ENCODE measurements at regions not wholly inside any gene's neighbourhood (a gene's known extent, or its start where the extent isn't known, plus 50 kb on each side); places are given as distances from the start of the nearest gene placed in this dataset.

GRCh38 chr13:34869696-34870095, 72.4 kb upstream of the NBEA start:
- TF ChIP-seq CTCF (IDR thresholded peaks at IDR 0.05) (no peak), EZH2 (IDR thresholded peaks at IDR 0.05; ENCODE audit: borderline replicate concordance, insufficient read depth, low read depth, low read length, poor library complexity, severe bottlenecking) (no peak)
